H9 (cell line): ENCODE measurements at regions not wholly inside any gene's neighbourhood (a gene's known extent, or its start where the extent isn't known, plus 50 kb on each side); places are given as distances from the start of the nearest gene placed in this dataset.

ENCODE experiments used
- DNase-seq: peaks from one replicate; pipeline ENCODE4 v3.0.0-alpha.2; 2017
- H2AFZ ChIP-seq: one replicate; pipeline ENCODE4 v1.6.1; 2013; ENCODE audit warnings: mild to moderate bottlenecking, low read length, control low read depth, moderate library complexity
- H2AK5ac ChIP-seq: 2 replicates; pipeline ENCODE4 v1.6.1; 2013; ENCODE audit warnings: low read length, control low read depth, mixed read lengths; ENCODE audit not compliant: insufficient read length
- H2BK120ac ChIP-seq: one replicate; pipeline ENCODE4 v1.6.1; 2013; ENCODE audit warnings: low read depth, mild to moderate bottlenecking, low read length, control low read depth, inconsistent platforms; ENCODE audit not compliant: poor library complexity, severe bottlenecking
- H2BK12ac ChIP-seq: 2 replicates; pipeline ENCODE4 v1.6.1; 2013; ENCODE audit warnings: low read length, control low read depth, mixed read lengths, low read depth; ENCODE audit not compliant: insufficient read length
- H2BK15ac ChIP-seq: 2 replicates; pipeline ENCODE4 v1.6.1; 2013; ENCODE audit warnings: low read depth, low read length, control low read depth
- H2BK20ac ChIP-seq: one replicate; pipeline ENCODE4 v1.6.1; 2013; ENCODE audit warnings: low read depth, mild to moderate bottlenecking, low read length, control low read depth, inconsistent platforms; ENCODE audit not compliant: poor library complexity, severe bottlenecking
- H2BK5ac ChIP-seq: 2 replicates; pipeline ENCODE4 v1.6.1; 2013; ENCODE audit warnings: low read length, control low read depth, mixed read lengths; ENCODE audit not compliant: insufficient read length
- H3K14ac ChIP-seq: 2 replicates; pipeline ENCODE4 v1.6.1; 2013; ENCODE audit warnings: low read length, control low read depth; ENCODE audit not compliant: insufficient read depth
- H3K18ac ChIP-seq: 2 replicates; pipeline ENCODE4 v1.6.1; 2013; ENCODE audit warnings: low read depth, mild to moderate bottlenecking, mixed read lengths, low read length, control low read depth; ENCODE audit not compliant: insufficient read length
- H3K23ac ChIP-seq: 2 replicates; pipeline ENCODE4 v1.6.1; 2013; ENCODE audit warnings: low read length, control low read depth, mixed read lengths, low read depth; ENCODE audit not compliant: insufficient read length
- H3K23me2 ChIP-seq: 2 replicates; pipeline ENCODE4 v1.6.1; 2013; ENCODE audit warnings: low read depth, mild to moderate bottlenecking, mixed read lengths, low read length, control low read depth; ENCODE audit not compliant: insufficient read length, poor library complexity, severe bottlenecking
- H3K27ac ChIP-seq: 2 replicates; pipeline ENCODE4 v1.5.1; 2013; ENCODE audit warnings: low read length, control low read depth, mixed read lengths, low read depth; ENCODE audit not compliant: insufficient read length
- H3K27me3 ChIP-seq: 2 replicates; pipeline ENCODE4 v1.6.1; 2013; ENCODE audit warnings: low read length, control low read depth, inconsistent platforms; ENCODE audit not compliant: insufficient read depth
- H3K4ac ChIP-seq: 2 replicates; pipeline ENCODE4 v1.6.1; 2013; ENCODE audit warnings: low read depth, mild to moderate bottlenecking, control low read depth, inconsistent platforms, low read length, moderate library complexity
- H3K4me1 ChIP-seq: 2 replicates; pipeline ENCODE4 v1.6.1; 2013; ENCODE audit warnings: low read length, control low read depth, inconsistent platforms; ENCODE audit not compliant: insufficient read depth
- H3K4me2 ChIP-seq: 2 replicates; pipeline ENCODE4 v1.6.1; 2013; ENCODE audit warnings: low read length, control low read depth, mixed read lengths; ENCODE audit not compliant: insufficient read length, insufficient read depth
- H3K56ac ChIP-seq: 2 replicates; pipeline ENCODE4 v1.6.1; 2013; ENCODE audit warnings: low read depth, mild to moderate bottlenecking, mixed read lengths, low read length, control low read depth; ENCODE audit not compliant: insufficient read length
- H3K79me1 ChIP-seq: 2 replicates; pipeline ENCODE4 v1.6.1; 2013; ENCODE audit warnings: low read depth, mild to moderate bottlenecking, moderate library complexity, low read length, control low read depth, inconsistent platforms; ENCODE audit not compliant: insufficient read depth, poor library complexity, severe bottlenecking
- H3K79me2 ChIP-seq: 2 replicates; pipeline ENCODE4 v1.6.1; 2013; ENCODE audit warnings: low read length, control low read depth, inconsistent platforms; ENCODE audit not compliant: insufficient read depth
- H3K9ac ChIP-seq: 2 replicates; pipeline ENCODE4 v1.6.1; 2013; ENCODE audit warnings: low read length, control low read depth, mixed read lengths; ENCODE audit not compliant: insufficient read length; ENCODE audit errors: extremely low read depth
- H3K9me3 ChIP-seq: one replicate; pipeline ENCODE4 v1.6.1; 2013; ENCODE audit warnings: low read depth, low read length, inconsistent platforms; ENCODE audit not compliant: control insufficient read depth
- H3T11ph ChIP-seq: one replicate; pipeline ENCODE4 v1.6.1; 2013; ENCODE audit warnings: mild to moderate bottlenecking, low read length, control low read depth, inconsistent platforms
- H4K20me1 ChIP-seq: one replicate; pipeline ENCODE4 v1.6.1; 2013; ENCODE audit not compliant: control insufficient read depth, insufficient read length, insufficient read depth
- H4K5ac ChIP-seq: 2 replicates; pipeline ENCODE4 v1.6.1; 2013; ENCODE audit warnings: low read depth, mild to moderate bottlenecking, mixed read lengths, low read length, control low read depth; ENCODE audit not compliant: insufficient read length
- H4K8ac ChIP-seq: replicated peaks from 2 replicates; pipeline ENCODE4 v1.6.1; 2013; ENCODE audit warnings: low read length, control low read depth, mixed read lengths, low read depth; ENCODE audit not compliant: insufficient read length
- H4K91ac ChIP-seq: 2 replicates; pipeline ENCODE4 v1.6.1; 2013; ENCODE audit warnings: low read depth, mild to moderate bottlenecking, moderate library complexity, mixed read lengths, low read length, control low read depth; ENCODE audit not compliant: insufficient read length
- H3K27ac Mint-ChIP-seq, 3 experiments: 2 replicates in 2 of 3; 3 replicates in 1 of 3; pipeline ENCODE4 v1.8.0; 2020 to 2021; ENCODE audit warnings: mixed read lengths in 3 of 3, mild to moderate bottlenecking in 1 of 3, moderate library complexity in 1 of 3
- H3K27me3 Mint-ChIP-seq: 2 replicates; pipeline ENCODE4 v1.8.0; 2021; ENCODE audit warnings: low read depth, mild to moderate bottlenecking, moderate library complexity, mixed read lengths
- H3K36me3 Mint-ChIP-seq, 3 experiments: 2 replicates in 2 of 3; 3 replicates in 1 of 3; pipeline ENCODE4 v1.8.0; 2020 to 2021; ENCODE audit warnings: low read depth in 3 of 3, mixed read lengths in 3 of 3; ENCODE audit not compliant: insufficient read depth in 1 of 3
- H3K4me1 Mint-ChIP-seq, 2 experiments: 2 replicates each; pipeline ENCODE4 v1.8.0; 2020; ENCODE audit warnings: mixed read lengths in 2 of 2
- H3K4me3 Mint-ChIP-seq, 2 experiments: 2 replicates in 1 of 2; 3 replicates in 1 of 2; pipeline ENCODE4 v1.8.0; 2020 to 2021; ENCODE audit warnings: mild to moderate bottlenecking in 2 of 2, mixed read lengths in 2 of 2, moderate library complexity in 1 of 2
- H3K9me3 Mint-ChIP-seq, 2 experiments: 2 replicates in 1 of 2; 3 replicates in 1 of 2; pipeline ENCODE4 v1.8.0; 2020; ENCODE audit warnings: mild to moderate bottlenecking in 2 of 2, mixed read lengths in 2 of 2, moderate library complexity in 1 of 2
- WGBS: extraction: QIAGEN DNeasy Blood & Tissue Kit; methylation state at CpG from one replicate; pipeline ENCODE4 v1.1.7; 2013; ENCODE audit warnings: missing lambda C conversion rate, low lambda C conversion rate, mixed read lengths; ENCODE audit not compliant: insufficient read length; ENCODE audit errors: extremely low coverage; 5-methylcytosine and 5-hydroxymethylcytosine counted together
- TF ChIP-seq, protein P1 (sequence below): fragments of 200-600 bp; sonication (generic); conservative IDR thresholded peaks from 3 replicates; pipeline ENCODE4 v1.8.0; 2021; ENCODE audit warnings: antibody characterized with exemption, mild to moderate bottlenecking

DNA sequence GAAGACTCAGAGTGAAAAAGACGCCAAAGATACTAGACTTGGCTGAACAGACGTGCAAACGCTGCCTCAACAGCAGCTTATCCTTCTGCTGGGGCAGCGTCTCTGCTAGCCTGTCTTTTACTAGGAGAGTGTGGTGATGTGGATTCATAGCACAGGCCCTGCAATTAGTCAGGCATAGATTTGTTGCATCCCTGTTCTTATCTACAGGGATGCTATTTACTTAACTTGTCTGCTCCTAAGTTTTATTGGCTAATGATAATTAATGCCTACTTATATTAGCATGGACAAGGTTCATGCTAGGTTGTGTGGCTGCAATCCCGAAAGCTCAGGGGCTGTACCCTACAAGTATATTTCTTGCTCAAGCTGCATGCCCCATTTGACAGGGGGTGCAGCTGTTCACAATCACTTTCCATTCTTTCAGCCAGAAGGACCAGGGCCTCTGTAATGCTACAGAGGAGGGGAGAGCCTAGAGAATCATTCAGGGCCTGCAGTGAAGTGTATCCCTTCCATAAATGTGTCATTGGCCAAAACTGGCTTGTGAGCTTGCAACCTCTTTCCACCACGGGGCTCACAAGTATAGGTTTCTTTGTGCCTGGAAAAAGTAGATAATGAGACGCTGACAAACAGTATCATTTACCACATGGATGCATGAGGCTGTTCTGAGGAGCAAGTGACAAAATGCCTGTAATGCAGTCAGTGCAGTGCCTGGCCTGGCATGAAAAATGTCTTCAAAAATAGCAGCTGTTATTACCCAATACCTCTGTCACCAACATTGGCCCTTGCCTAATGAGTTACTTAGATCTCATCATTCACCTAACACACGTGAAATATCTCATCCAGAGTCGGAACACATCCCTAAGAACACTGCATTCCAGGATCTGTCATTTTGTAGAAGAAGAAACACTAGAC lies 685.8 kb upstream of the API5 start:
- WGBS, result no CpG with 5 or more reads among the region's 9 CpGs
- H3K27ac ChIP-seq, result no peak overlapping the region

More for the DNA sequence above, 685.8 kb upstream of the API5 start:
- Mint-ChIP-seq H3K9me3 (no peaks in the 10 kb centered on the region), H3K27me3 (no peaks in the 10 kb centered on the region), H3K4me3 (no peak overlapping the region), H3K27ac (peak overlapping the region in 1 of 3 experiments; percentile 2; a peak in 1 of 7 replicates), H3K36me3 (no peaks in the 10 kb centered on the region), H3K4me1 (peaks cover 9 to 10% of the 10 kb centered on the region in 2 experiments)
- no peak overlapping the region for H2BK5ac ChIP-seq
- no peaks in the 10 kb centered on the region for H3K9me3 ChIP-seq
- H2AK5ac ChIP-seq, result no peak overlapping the region
- no peaks in the 10 kb centered on the region for H4K20me1 ChIP-seq
- H3K4me1 ChIP-seq, result no peaks in the 10 kb centered on the region
- H3K14ac ChIP-seq, result no peak overlapping the region
- no peak overlapping the region for H2BK20ac ChIP-seq
- no peak overlapping the region for H3K56ac ChIP-seq
- H2AFZ ChIP-seq, result no peak overlapping the region
- H3K23ac ChIP-seq, result no peak overlapping the region
- TF ChIP-seq, protein P1, sequence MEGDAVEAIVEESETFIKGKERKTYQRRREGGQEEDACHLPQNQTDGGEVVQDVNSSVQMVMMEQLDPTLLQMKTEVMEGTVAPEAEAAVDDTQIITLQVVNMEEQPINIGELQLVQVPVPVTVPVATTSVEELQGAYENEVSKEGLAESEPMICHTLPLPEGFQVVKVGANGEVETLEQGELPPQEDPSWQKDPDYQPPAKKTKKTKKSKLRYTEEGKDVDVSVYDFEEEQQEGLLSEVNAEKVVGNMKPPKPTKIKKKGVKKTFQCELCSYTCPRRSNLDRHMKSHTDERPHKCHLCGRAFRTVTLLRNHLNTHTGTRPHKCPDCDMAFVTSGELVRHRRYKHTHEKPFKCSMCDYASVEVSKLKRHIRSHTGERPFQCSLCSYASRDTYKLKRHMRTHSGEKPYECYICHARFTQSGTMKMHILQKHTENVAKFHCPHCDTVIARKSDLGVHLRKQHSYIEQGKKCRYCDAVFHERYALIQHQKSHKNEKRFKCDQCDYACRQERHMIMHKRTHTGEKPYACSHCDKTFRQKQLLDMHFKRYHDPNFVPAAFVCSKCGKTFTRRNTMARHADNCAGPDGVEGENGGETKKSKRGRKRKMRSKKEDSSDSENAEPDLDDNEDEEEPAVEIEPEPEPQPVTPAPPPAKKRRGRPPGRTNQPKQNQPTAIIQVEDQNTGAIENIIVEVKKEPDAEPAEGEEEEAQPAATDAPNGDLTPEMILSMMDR, result no peak
- no peaks in the 10 kb centered on the region for H3K79me1 ChIP-seq
- H3K23me2 ChIP-seq, result no peaks in the 10 kb centered on the region
- no peak overlapping the region for H3K18ac ChIP-seq
- H2BK15ac ChIP-seq, result no peak overlapping the region
- H3K79me2 ChIP-seq, result no peaks in the 10 kb centered on the region
- no peak overlapping the region for H4K8ac ChIP-seq
- DNase-seq, result no peak
- no peak overlapping the region for H3T11ph ChIP-seq
- H3K4ac ChIP-seq, result no peak overlapping the region
- no peak overlapping the region for H4K91ac ChIP-seq
- H3K27me3 ChIP-seq, result no peaks in the 10 kb centered on the region
- no peak overlapping the region for H2BK120ac ChIP-seq
- H4K5ac ChIP-seq, result no peak overlapping the region
- H2BK12ac ChIP-seq, result no peak overlapping the region
- H3K4me2 ChIP-seq, result no peak overlapping the region
- H3K9ac ChIP-seq, result no peak overlapping the region
